ENCODE measurements at regions not wholly inside any gene's neighbourhood (a gene's known extent, or its start where the extent isn't known, plus 50 kb on each side); places are given as distances from the start of the nearest gene placed in this dataset.

DNA sequence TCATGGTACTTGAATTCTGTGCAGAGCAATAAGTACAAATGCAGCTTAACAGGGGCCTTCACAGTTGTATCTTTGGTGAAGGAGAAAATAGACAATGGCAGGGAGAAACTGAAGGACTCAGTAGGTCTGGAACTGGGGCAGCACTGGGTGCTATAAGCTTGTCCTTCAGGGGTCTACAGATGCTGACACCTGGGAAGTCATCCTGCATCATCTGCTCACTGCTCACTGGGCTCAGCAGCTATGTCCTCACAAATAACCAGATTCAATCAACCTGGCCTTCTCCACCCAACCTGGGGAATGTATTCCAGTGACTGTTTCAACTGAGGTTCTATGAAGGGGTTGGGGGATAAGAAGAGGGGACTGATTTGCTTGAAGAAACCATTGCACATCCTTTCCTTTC lies 117.0 kb downstream of the ZNF280B start:
- ATAC-seq (ENCODE audit: low FRiP score in 2 of 2) (no peak), DNase-seq (no peak)
- H3K4me1 ChIP-seq: no peaks in the 10 kb centered on the region
- H3K36me3 ChIP-seq: no peaks in the 10 kb centered on the region
- no peak overlapping the region for H3K27ac ChIP-seq
- TF ChIP-seq POLR2A (IDR thresholded peaks at IDR 0.05) (no peak), EP300 (IDR thresholded peaks at IDR 0.05) (no peak), POLR2AphosphoS5 (IDR thresholded peaks at IDR 0.05) (no peak)
- TF ChIP-seq, protein P1, sequence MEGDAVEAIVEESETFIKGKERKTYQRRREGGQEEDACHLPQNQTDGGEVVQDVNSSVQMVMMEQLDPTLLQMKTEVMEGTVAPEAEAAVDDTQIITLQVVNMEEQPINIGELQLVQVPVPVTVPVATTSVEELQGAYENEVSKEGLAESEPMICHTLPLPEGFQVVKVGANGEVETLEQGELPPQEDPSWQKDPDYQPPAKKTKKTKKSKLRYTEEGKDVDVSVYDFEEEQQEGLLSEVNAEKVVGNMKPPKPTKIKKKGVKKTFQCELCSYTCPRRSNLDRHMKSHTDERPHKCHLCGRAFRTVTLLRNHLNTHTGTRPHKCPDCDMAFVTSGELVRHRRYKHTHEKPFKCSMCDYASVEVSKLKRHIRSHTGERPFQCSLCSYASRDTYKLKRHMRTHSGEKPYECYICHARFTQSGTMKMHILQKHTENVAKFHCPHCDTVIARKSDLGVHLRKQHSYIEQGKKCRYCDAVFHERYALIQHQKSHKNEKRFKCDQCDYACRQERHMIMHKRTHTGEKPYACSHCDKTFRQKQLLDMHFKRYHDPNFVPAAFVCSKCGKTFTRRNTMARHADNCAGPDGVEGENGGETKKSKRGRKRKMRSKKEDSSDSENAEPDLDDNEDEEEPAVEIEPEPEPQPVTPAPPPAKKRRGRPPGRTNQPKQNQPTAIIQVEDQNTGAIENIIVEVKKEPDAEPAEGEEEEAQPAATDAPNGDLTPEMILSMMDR (IDR thresholded peaks at IDR 0.05): no peak
- no peak overlapping the region for H3K4me3 ChIP-seq
- H3K9me3 ChIP-seq: peaks cover 0 to 6% (median 2%) of the 10 kb centered on the region in 4 donors
- no peaks in the 10 kb centered on the region for H3K27me3 ChIP-seq

DNA sequence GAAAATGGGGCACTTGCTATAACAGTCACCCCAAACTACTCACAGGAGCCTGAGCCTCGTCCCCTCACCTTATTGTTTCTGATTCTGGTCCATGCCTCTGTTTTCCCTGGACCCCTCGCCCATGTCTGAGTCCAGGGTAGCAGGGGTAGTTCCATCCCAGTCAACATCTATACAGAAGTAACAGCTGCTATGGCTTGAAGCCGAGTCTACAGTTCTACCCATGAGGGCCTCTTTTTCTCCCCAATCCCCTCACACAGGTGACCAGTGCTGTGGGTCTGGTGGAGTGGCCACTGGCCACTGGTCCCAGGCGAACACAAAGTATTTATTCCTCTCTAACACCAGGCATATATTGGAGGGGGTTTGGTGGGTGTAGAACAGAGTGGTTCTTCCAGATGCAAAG lies 116.4 kb downstream of the ZNF280B start:
- WGBS, 2 donors: 55 to 59% methylated on average over 4 of the region's 4 CpGs
- H3K4me1 ChIP-seq: peaks cover 0 to 2% (median 0%) of the 10 kb centered on the region in 4 donors
- peaks cover 0 to 6% (median 2%) of the 10 kb centered on the region in 4 donors for H3K9me3 ChIP-seq
- TF ChIP-seq POLR2A (IDR thresholded peaks at IDR 0.05) (no peak), POLR2AphosphoS5 (IDR thresholded peaks at IDR 0.05) (no peak), EP300 (IDR thresholded peaks at IDR 0.05) (no peak)
- TF ChIP-seq, protein P1 (IDR thresholded peaks at IDR 0.05): no peak
- H3K27ac ChIP-seq: no peak overlapping the region
- no peaks in the 10 kb centered on the region for H3K36me3 ChIP-seq
- DNase-seq: no peak
- no peak overlapping the region for H3K4me3 ChIP-seq
- no peak for ATAC-seq (ENCODE audit: low FRiP score in 2 of 2)
- no peaks in the 10 kb centered on the region for H3K27me3 ChIP-seq

DNA sequence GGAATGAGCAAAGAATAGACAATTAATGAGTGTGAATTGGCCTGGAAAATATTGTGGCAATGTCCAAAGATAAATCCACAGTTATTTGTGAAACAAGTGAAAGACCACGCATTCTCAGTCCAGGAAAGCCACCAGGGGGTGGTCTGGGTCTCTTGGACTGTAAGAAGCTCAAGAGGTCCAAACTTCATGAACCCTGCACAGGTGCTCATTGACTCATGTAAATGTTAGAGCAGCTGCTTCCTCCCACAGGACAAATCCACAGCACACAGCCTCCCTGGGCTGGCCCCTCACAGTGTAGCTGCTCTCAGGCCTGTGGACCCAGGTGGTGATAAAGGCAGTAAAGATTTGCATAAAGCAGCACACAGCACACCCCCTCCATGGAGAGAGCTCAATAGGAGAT lies 114.0 kb downstream of the ZNF280B start:
- 72 to 83% methylated on average over 1 of the region's 1 CpG for WGBS, 2 donors
- H3K4me3 ChIP-seq: no peak overlapping the region
- peaks cover 0 to 5% (median 0%) of the 10 kb centered on the region in 4 donors for H3K4me1 ChIP-seq
- H3K36me3 ChIP-seq: no peaks in the 10 kb centered on the region
- ATAC-seq (ENCODE audit: low FRiP score in 2 of 2) (no peak), DNase-seq (no peak)
- H3K27ac ChIP-seq: no peak overlapping the region
- H3K9me3 ChIP-seq: peaks cover 0 to 6% (median 2%) of the 10 kb centered on the region in 4 donors
- no peak for TF ChIP-seq EP300 (IDR thresholded peaks at IDR 0.05)
- TF ChIP-seq, protein P1 (IDR thresholded peaks at IDR 0.05): no peak
- TF ChIP-seq POLR2AphosphoS5 (IDR thresholded peaks at IDR 0.05): no peak
- no peak for TF ChIP-seq POLR2A (IDR thresholded peaks at IDR 0.05)
- no peaks in the 10 kb centered on the region for H3K27me3 ChIP-seq

DNA sequence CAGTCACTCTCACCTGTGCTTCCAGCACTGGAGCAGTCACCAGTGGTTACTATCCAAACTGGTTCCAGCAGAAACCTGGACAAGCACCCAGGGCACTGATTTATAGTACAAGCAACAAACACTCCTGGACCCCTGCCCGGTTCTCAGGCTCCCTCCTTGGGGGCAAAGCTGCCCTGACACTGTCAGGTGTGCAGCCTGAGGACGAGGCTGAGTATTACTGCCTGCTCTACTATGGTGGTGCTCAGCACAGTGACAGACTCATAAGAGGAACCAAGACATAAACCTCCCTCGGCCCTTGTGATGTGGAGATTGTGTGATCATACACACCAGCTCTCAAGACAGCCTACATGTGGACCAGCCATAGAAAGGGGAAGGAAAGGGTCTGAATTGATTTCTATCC lies 113.3 kb downstream of the ZNF280B start:
- DNase-seq (no peak), ATAC-seq (ENCODE audit: low FRiP score in 2 of 2) (no peak)
- 34 to 51% methylated on average over 3 of the region's 3 CpGs for WGBS, 2 donors

More for the DNA sequence above, 113.3 kb downstream of the ZNF280B start:
- Histone ChIP-seq H3K27me3 (no peaks in the 10 kb centered on the region), H3K4me3 (no peak overlapping the region), H3K9me3 (peaks cover 0 to 6% (median 2%) of the 10 kb centered on the region in 4 donors), H3K27ac (no peak overlapping the region), H3K36me3 (no peaks in the 10 kb centered on the region), H3K4me1 (peaks cover 0 to 5% (median 0%) of the 10 kb centered on the region in 4 donors)
- TF ChIP-seq POLR2A (IDR thresholded peaks at IDR 0.05): no peak
- TF ChIP-seq, protein P1 (IDR thresholded peaks at IDR 0.05): no peak
- no peak for TF ChIP-seq POLR2AphosphoS5 (IDR thresholded peaks at IDR 0.05)
- no peak for TF ChIP-seq EP300 (IDR thresholded peaks at IDR 0.05)

Data from upper lobe of left lung (tissue), 6 donors.